Brain pericyte (primary cell): ENCODE measurements at regions not wholly inside any gene's neighbourhood (a gene's known extent, or its start where the extent isn't known, plus 50 kb on each side); places are given as distances from the start of the nearest gene placed in this dataset.

ENCODE experiments used
- DNase-seq: peaks from one replicate; pipeline ENCODE4 v3.0.0-alpha.2; 2012; ENCODE audit warnings: low read depth, low spot score

GRCh38 chr21:19609611-19610010 is 1206.0 kb upstream of the TMPRSS15 start:
- no peak for DNase-seq

- DNase-seq, result no peak
Measured at GRCh38 chr21:19621837-19622496, 1218.4 kb upstream of the TMPRSS15 start.

GRCh38 chr21:19640964-19641363 is 1237.4 kb upstream of the TMPRSS15 start:
- DNase-seq, result no peak

GRCh38 chr21:19648391-19648790 is 1244.8 kb upstream of the TMPRSS15 start:
- DNase-seq, result no peak

- DNase-seq, result no peak
Measured at GRCh38 chr21:19683492-19683891, 1279.9 kb upstream of the TMPRSS15 start.

- DNase-seq, result no peak
Measured at GRCh38 chr21:19684328-19684727, 1280.7 kb upstream of the TMPRSS15 start.

- no peak for DNase-seq
Measured at GRCh38 chr21:19692231-19692630, 1288.6 kb upstream of the TMPRSS15 start.

GRCh38 chr21:19695796-19696195 is 1292.2 kb upstream of the TMPRSS15 start:
- DNase-seq, result no peak

GRCh38 chr21:19700476-19700875 is 1296.9 kb upstream of the TMPRSS15 start:
- DNase-seq, result no peak

- DNase-seq, result no peak
Measured at GRCh38 chr21:19702726-19703125, 1295.5 kb upstream of the NCAM2 start.

GRCh38 chr21:19704832-19705231 is 1293.4 kb upstream of the NCAM2 start:
- DNase-seq, result no peak

- DNase-seq, result no peak
Measured at GRCh38 chr21:19712441-19712840, 1285.8 kb upstream of the NCAM2 start.

GRCh38 chr21:19713313-19713712 is 1284.9 kb upstream of the NCAM2 start:
- DNase-seq, result no peak

GRCh38 chr21:19724081-19724480 is 1274.1 kb upstream of the NCAM2 start:
- DNase-seq, result no peak

GRCh38 chr21:19731251-19731650 is 1267.0 kb upstream of the NCAM2 start:
- DNase-seq, result no peak

- DNase-seq, result no peak
Measured at GRCh38 chr21:19759836-19760235, 1238.4 kb upstream of the NCAM2 start.

- DNase-seq, result no peak
Measured at GRCh38 chr21:19767546-19767945, 1230.7 kb upstream of the NCAM2 start.

GRCh38 chr21:19771881-19772280 is 1226.3 kb upstream of the NCAM2 start:
- DNase-seq, result no peak

- DNase-seq, result no peak
Measured at GRCh38 chr21:19776076-19776475, 1222.1 kb upstream of the NCAM2 start.

GRCh38 chr21:19781881-19782652 is 1216.1 kb upstream of the NCAM2 start:
- no peak for DNase-seq

- no peak for DNase-seq
Measured at GRCh38 chr21:19785941-19786340, 1212.3 kb upstream of the NCAM2 start.

GRCh38 chr21:19792004-19792403 is 1206.2 kb upstream of the NCAM2 start:
- DNase-seq, result no peak

GRCh38 chr21:19807201-19807600 is 1191.0 kb upstream of the NCAM2 start:
- no peak for DNase-seq
